DND-41 (cell line): ENCODE measurements at regions not wholly inside any gene's neighbourhood (a gene's known extent, or its start where the extent isn't known, plus 50 kb on each side); places are given as distances from the start of the nearest gene placed in this dataset.

Experiments used
- CTCF ChIP-seq: IDR thresholded peaks from 2 replicates; pipeline ENCODE4 v1.5.1; 2012; ENCODE audit warnings: borderline replicate concordance, low read length, moderate library complexity, mild to moderate bottlenecking; ENCODE audit not compliant: poor library complexity, severe bottlenecking; ENCODE audit errors: extremely low read depth
- EZH2 ChIP-seq: IDR thresholded peaks from 3 replicates; pipeline ENCODE4 v1.6.1; 2012; ENCODE audit warnings: borderline replicate concordance, low read depth, mild to moderate bottlenecking, moderate library complexity, low read length, inconsistent platforms; ENCODE audit not compliant: severe bottlenecking

GRCh38 chr18:42229211-42230210, 274.5 kb downstream of the PIK3C3 start:
- TF ChIP-seq EZH2 (no peak), CTCF (no peak)
